HFFc6 (cell line): ENCODE measurements at regions not wholly inside any gene's neighbourhood (a gene's known extent, or its start where the extent isn't known, plus 50 kb on each side); places are given as distances from the start of the nearest gene placed in this dataset.
"Not testable (repeated sequence)": the region's sequence is repeated elsewhere in the genome, so short reads cannot be mapped to it uniquely, and the experiment has no call there.

Experiments used
- DNase-seq: peaks from one replicate; pipeline ENCODE4 v3.0.0-alpha.2; 2018
- H3K27ac Mint-ChIP-seq: 2 replicates; pipeline ENCODE4 v1.8.0; 2020; ENCODE audit warnings: mild to moderate bottlenecking, mixed read lengths
- H3K27me3 Mint-ChIP-seq: 2 replicates; pipeline ENCODE4 v1.8.0; 2021; ENCODE audit warnings: mild to moderate bottlenecking, moderate library complexity, mixed read lengths; ENCODE audit not compliant: insufficient read depth
- H3K36me3 Mint-ChIP-seq: 2 replicates; pipeline ENCODE4 v1.8.0; 2021; ENCODE audit warnings: low read depth, mixed read lengths
- H3K4me1 Mint-ChIP-seq: 2 replicates; pipeline ENCODE4 v1.8.0; 2020; ENCODE audit warnings: low read depth, mixed read lengths
- H3K4me3 Mint-ChIP-seq: 2 replicates; pipeline ENCODE4 v1.8.0; 2020; ENCODE audit warnings: mild to moderate bottlenecking, moderate library complexity, mixed read lengths
- H3K9me3 Mint-ChIP-seq: 2 replicates; pipeline ENCODE4 v1.8.0; 2020; ENCODE audit warnings: mild to moderate bottlenecking, mixed read lengths
- CTCF ChIP-seq: fragments of 200-600 bp; sonication (generic); IDR thresholded peaks from 2 replicates; pipeline ENCODE4 v1.5.0; 2021; ENCODE audit warnings: antibody characterized with exemption, mild to moderate bottlenecking

- no peaks in the 10 kb centered on the region for H3K9me3 Mint-ChIP-seq
- no peak for TF ChIP-seq CTCF
- peaks cover 10% of the 10 kb centered on the region for H3K27me3 Mint-ChIP-seq
- H3K4me3 Mint-ChIP-seq: no peak overlapping the region
- no peaks in the 10 kb centered on the region for H3K36me3 Mint-ChIP-seq
- DNase-seq: no peak
- H3K27ac Mint-ChIP-seq: no peak overlapping the region
- H3K4me1 Mint-ChIP-seq: no peaks in the 10 kb centered on the region
Observed at GRCh38 chr15:75770131-75770530, 57.5 kb upstream of the CSPG4 start.

DNA sequence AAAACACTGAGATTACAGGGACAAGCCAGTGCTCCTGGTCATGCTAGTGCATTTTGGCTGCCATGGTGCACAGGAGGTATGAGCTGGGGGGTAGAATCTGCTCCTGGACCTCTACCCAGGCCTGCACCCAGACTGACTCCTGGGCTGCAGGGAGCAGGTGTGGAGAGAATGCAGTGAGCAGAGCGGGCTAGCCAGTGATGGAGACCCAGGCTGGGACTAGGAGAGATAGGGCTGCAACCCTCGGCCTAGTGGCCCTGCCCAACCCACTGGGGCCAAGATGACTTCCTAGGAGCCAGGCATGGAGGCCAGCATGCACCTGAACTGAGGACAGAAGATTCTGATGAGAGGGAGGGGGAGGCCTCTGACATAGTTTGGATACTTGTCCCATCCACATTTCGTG, 55.9 kb upstream of the CSPG4 start:
- not testable (repeated sequence) for DNase-seq, H3K27ac Mint-ChIP-seq, H3K36me3 Mint-ChIP-seq, H3K4me1 Mint-ChIP-seq, H3K9me3 Mint-ChIP-seq, H3K4me3 Mint-ChIP-seq
- H3K27me3 Mint-ChIP-seq: peaks cover 12% of the 10 kb centered on the region

DNA sequence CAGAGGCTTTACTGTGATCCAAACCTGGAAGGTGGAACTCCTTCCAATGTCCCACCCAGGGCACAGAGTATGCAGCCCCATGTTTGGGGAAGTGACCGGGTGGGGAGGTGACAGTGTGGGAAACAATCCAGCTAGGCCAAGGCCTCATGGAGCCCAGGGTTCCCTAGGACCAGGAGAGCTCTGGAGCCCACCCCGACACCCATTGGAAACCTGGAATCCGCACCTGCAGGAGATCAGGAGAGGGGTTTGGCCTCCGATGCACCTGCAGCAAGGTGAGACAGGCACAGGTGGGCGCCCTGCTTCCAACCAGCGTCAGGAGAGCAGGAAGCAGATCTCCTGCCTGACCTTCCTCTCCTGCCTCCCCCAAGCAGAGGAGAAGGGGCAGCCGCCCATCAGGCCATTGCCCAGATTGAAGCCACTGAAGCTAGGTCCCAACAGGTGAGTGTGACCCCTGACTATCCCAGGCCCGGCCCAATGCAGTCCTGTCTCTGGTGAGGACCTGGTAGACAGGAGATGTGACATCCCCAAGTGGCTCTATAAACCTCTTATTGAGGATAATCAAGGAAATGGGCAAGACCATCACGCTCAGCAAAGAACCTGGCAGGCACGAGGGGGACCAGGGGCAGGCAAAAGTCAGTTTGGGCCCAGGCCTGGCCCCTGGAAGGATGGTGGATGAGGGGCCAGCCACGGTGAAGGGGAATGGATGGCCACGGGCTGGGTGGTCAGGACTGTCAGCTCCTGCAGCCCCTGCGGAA, 53.1 kb upstream of the CSPG4 start:
- H3K27me3 Mint-ChIP-seq: peaks cover 15% of the 10 kb centered on the region
- H3K4me1 Mint-ChIP-seq, H3K27ac Mint-ChIP-seq, H3K36me3 Mint-ChIP-seq, DNase-seq, H3K9me3 Mint-ChIP-seq, H3K4me3 Mint-ChIP-seq: not testable (repeated sequence)

- H3K27me3 Mint-ChIP-seq: peaks cover 15% of the 10 kb centered on the region
- not testable (repeated sequence) for H3K4me3 Mint-ChIP-seq, H3K4me1 Mint-ChIP-seq, H3K36me3 Mint-ChIP-seq, H3K27ac Mint-ChIP-seq, H3K9me3 Mint-ChIP-seq, DNase-seq
Observed at GRCh38 chr15:75764845-75765550, 52.4 kb upstream of the CSPG4 start.

- H3K4me3 Mint-ChIP-seq: not testable (repeated sequence)
Observed at GRCh38 chr15:75763635-75764600, 51.3 kb upstream of the CSPG4 start.

DNA sequence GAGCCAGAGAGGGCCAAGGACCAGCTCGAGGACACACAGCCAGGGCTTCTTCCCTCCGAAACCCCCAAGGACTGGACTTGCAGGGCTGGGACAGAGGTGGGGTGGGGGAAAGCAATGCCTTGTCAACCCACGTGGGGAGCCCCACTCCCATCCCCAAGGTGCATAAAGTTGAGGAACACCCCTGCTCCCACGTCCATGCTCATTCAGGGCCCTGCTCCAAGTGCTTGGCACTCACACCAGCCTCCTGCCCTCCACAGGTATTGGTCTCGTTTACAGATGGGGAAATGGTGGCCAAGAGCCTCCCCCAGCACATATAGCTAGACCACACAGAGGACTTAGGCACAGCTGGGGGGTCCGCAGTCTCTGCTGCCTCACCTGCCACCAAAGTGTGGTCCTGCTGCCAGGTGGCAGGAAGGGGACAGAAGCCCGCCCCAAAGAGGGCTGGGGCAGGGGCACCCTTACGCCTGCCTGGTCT, 50.5 kb upstream of the CSPG4 start:
- Mint-ChIP-seq H3K4me1 (peaks cover 18% of the 10 kb centered on the region), H3K36me3 (no peaks in the 10 kb centered on the region), H3K27me3 (peaks cover 11% of the 10 kb centered on the region), H3K4me3 (no peak overlapping the region), H3K27ac (no peak overlapping the region), H3K9me3 (no peaks in the 10 kb centered on the region)
- TF ChIP-seq CTCF: no peak
- DNase-seq: no peak

More at GRCh38 chr15:75763635-75764600, 51.3 kb upstream of the CSPG4 start:
- Mint-ChIP-seq H3K27me3 (peaks cover 13% of the 10 kb centered on the region), H3K4me1 (peaks cover 10% of the 10 kb centered on the region)
- not testable (repeated sequence) for H3K27ac Mint-ChIP-seq, H3K9me3 Mint-ChIP-seq, H3K36me3 Mint-ChIP-seq, DNase-seq
